ENCODE measurements at regions not wholly inside any gene's neighbourhood (a gene's known extent, or its start where the extent isn't known, plus 50 kb on each side); places are given as distances from the start of the nearest gene placed in this dataset.
"Not testable (repeated sequence)": the region's sequence is repeated elsewhere in the genome, so short reads cannot be mapped to it uniquely, and the experiment has no call there.

- H3K27ac Mint-ChIP-seq; H3K36me3 Mint-ChIP-seq (ENCODE audit: low read depth); H3K4me1 Mint-ChIP-seq; ATAC-seq (ENCODE audit: low read depth); H3K9me3 Mint-ChIP-seq; H3K27me3 Mint-ChIP-seq; DNase-seq: not testable (repeated sequence)
- ChIA-PET POLR2A (interaction anchor here (0.6 to 1.4 kb wide), 2 partner anchors 56 to 172 kb away, joined by 3 to 4 read pairs; partner anchors contain the start of gene ASNS), CTCF (interaction anchor here (1.0 kb wide), 1 partner anchor 56 kb away, joined by 5 read pairs; the partner anchor contains the start of gene ASNS)
- H3K4me3 Mint-ChIP-seq: peak overlapping the region; percentile 32
- intact Hi-C loops (cut with micrococcal nuclease): loop anchor here (1.0 to 2.0 kb wide), 3 partner anchors 56 to 825 kb away; partner anchors contain the start of gene ASNS
Observed at GRCh38 chr7:97928844-97929243, 56.6 kb upstream of the ASNS start.

GRCh38 chr7:97927790-97928748, 55.9 kb upstream of the ASNS start:
- CTCF ChIA-PET: interaction anchor here (1.0 kb wide), 1 partner anchor 56 kb away, joined by 5 read pairs; the partner anchor contains the start of gene ASNS

More at GRCh38 chr7:97927790-97928748, 55.9 kb upstream of the ASNS start:
- POLR2A ChIA-PET: interaction anchor here (1.4 kb wide), 1 partner anchor 55 kb away, joined by 3 read pairs; the partner anchor contains the start of gene ASNS
- peak overlapping the region; percentile 57 for H3K4me3 Mint-ChIP-seq
- not testable (repeated sequence) for H3K27ac Mint-ChIP-seq; H3K4me1 Mint-ChIP-seq; H3K9me3 Mint-ChIP-seq; H3K36me3 Mint-ChIP-seq (ENCODE audit: low read depth); H3K27me3 Mint-ChIP-seq
- peak; percentile 47 for ATAC-seq (ENCODE audit: low read depth)
- DNase-seq: peak; percentile 75
- intact Hi-C loops (cut with micrococcal nuclease): loop anchor here (1.0 to 2.0 kb wide), 3 partner anchors 55 to 824 kb away; partner anchors contain the start of gene ASNS
